ENCODE measurements at regions not wholly inside any gene's neighbourhood (a gene's known extent, or its start where the extent isn't known, plus 50 kb on each side); places are given as distances from the start of the nearest gene placed in this dataset.

GRCh38 chr4:115596265-115597001 is 483.0 kb upstream of the NDST4 start:
- dilution Hi-C loops (cut with HindIII; ENCODE audit: low sequenced_read_pairs, unreplicated experiment): no loop called here
- no peak overlapping the region for H2AK9ac ChIP-seq (replicated peaks; ENCODE audit: low read depth, low read length, poor library complexity)
- H2BK15ac ChIP-seq (ENCODE audit: low read depth, low read length): no peak overlapping the region
- no peak overlapping the region for H4K5ac ChIP-seq (ENCODE audit: low read depth, low read length)
- no peaks in the 10 kb centered on the region for H3K27me3 ChIP-seq (ENCODE audit: control insufficient read depth, insufficient read depth, low read length)
- no peak overlapping the region for H3K4me2 ChIP-seq (ENCODE audit: low read depth, low read length)
- no peaks in the 10 kb centered on the region for H3K36me3 ChIP-seq (ENCODE audit: control insufficient read depth, insufficient read depth, low read length)
- H2AK5ac ChIP-seq (ENCODE audit: low read depth, low read length): no peak overlapping the region
- H3K9ac ChIP-seq (ENCODE audit: low read depth, low read length): no peak overlapping the region
- H3K4ac ChIP-seq (ENCODE audit: low read depth, low read length): no peak overlapping the region
- in situ Hi-C loops (cut with MboI; ENCODE audit: low sequenced_read_pairs): no loop called here
- ATAC-seq (ENCODE audit: low read depth) (no peak), DNase-seq (no peak)
- no peaks in the 10 kb centered on the region for H3K4me1 ChIP-seq (ENCODE audit: control insufficient read depth, insufficient read depth, low read length)
- H4K91ac ChIP-seq (ENCODE audit: insufficient read depth, low read depth, low read length): no peak overlapping the region
- no peak overlapping the region for H3K18ac ChIP-seq (ENCODE audit: low read depth, low read length)
- no peak overlapping the region for H3K4me3 ChIP-seq (ENCODE audit: insufficient read depth, low read depth, low read length)
- H3K14ac ChIP-seq (replicated peaks; ENCODE audit: low read depth, low read length): no peak overlapping the region
- no peak overlapping the region for H2BK20ac ChIP-seq (ENCODE audit: low read depth, low read length)
- WGBS, 2 experiments (ENCODE audit: extremely low coverage in 2 of 2, insufficient read length in 1 of 2): 60% methylated on average over 3 of the region's 3 CpGs; no CpG with 5 or more reads in 1 of the 2 experiments
- no peak overlapping the region for H3K27ac ChIP-seq (ENCODE audit: insufficient read depth, low read length)
- peaks cover 1% of the 10 kb centered on the region for H3K9me3 ChIP-seq (ENCODE audit: control insufficient read depth, insufficient read depth, low read length)
- H3K9me1 ChIP-seq (ENCODE audit: insufficient read depth, low read length): no peaks in the 10 kb centered on the region
- H2BK5ac ChIP-seq (ENCODE audit: low read depth, low read length, poor library complexity, severe bottlenecking): no peak overlapping the region
- H3K23ac ChIP-seq (ENCODE audit: low read depth, low read length): no peak overlapping the region
- TF ChIP-seq FOS (IDR thresholded peaks at IDR 0.05; ENCODE audit: low read depth, low read length) (no peak), RAD21 (IDR thresholded peaks at IDR 0.05; ENCODE audit: low read length) (no peak), CEBPB (IDR thresholded peaks at IDR 0.05; ENCODE audit: low read depth, low read length) (no peak), POLR2A (IDR thresholded peaks at IDR 0.05; ENCODE audit: low read depth, low read length) (no peak), CHD1 (IDR thresholded peaks at IDR 0.05; ENCODE audit: low read depth, low read length) (no peak)
- intact Hi-C loops (cut with micrococcal nuclease): no loop called here
- H3K56ac ChIP-seq (ENCODE audit: extremely low read depth, insufficient read depth, low read length): no peak overlapping the region
- BruUV-seq (replicated peaks): no TSS peak
- no peaks in the 10 kb centered on the region for H3K79me1 ChIP-seq (ENCODE audit: low read depth in 1 of 2, low read length in 2 of 2)
- no peak overlapping the region for H4K8ac ChIP-seq (ENCODE audit: low read depth in 2 of 2, low read length in 2 of 2)
- POLR2A ChIA-PET (ENCODE audit: unreplicated experiment): no interaction called here
- CTCF ChIA-PET: no interaction called here
- no peak overlapping the region for H2BK120ac ChIP-seq (ENCODE audit: low read depth, low read length)
- no peak overlapping the region for H2AFZ ChIP-seq (replicated peaks; ENCODE audit: low read length, poor library complexity)
- no peaks in the 10 kb centered on the region for H4K20me1 ChIP-seq (ENCODE audit: insufficient read depth, low read length)

Measured in IMR-90 (cell line).